ENCODE measurements at regions not wholly inside any gene's neighbourhood (a gene's known extent, or its start where the extent isn't known, plus 50 kb on each side); places are given as distances from the start of the nearest gene placed in this dataset.
"Not testable (repeated sequence)": the region's sequence is repeated elsewhere in the genome, so short reads cannot be mapped to it uniquely, and the experiment has no call there.

DNA sequence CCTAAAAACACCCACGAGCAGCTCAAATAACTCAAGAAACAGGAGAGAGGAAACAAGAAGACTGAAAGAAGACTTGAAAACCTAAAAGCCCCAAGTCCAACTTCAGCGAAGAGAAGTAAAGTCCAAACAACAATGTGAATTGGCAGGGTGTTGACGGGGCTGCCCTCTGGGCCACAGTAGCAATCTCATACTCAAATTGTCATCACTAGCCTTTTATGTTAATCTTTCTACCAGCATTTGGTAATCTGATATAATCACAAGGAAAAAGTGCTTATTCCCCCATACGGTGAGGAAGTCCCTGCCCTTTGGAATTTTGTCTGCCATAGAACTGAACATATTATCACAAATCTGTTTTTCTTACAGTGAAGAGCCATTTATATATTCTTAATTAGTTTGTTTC is 51.5 kb upstream of the IFNE start:
- no peak for DNase-seq

DNA sequence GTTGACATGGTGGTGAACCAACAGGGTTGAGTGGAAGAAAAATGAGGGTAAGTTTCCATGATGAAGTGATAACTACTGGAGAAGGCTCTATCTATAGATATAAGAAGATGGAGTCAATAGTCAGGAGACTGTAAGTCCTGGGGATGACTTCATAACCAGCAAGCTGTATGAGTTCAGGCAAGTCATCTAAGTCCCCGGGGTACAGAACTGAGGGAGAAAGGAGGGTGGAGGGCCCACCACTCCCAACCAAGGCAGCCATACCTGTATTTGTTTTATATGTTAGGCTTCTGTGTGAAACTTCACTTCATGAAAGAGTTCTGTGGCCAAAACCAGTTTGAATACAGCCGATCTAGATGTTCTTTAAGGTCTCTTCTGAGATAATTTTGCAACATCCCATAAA is 53.3 kb upstream of the IFNE start:
- no peak for DNase-seq

DNA sequence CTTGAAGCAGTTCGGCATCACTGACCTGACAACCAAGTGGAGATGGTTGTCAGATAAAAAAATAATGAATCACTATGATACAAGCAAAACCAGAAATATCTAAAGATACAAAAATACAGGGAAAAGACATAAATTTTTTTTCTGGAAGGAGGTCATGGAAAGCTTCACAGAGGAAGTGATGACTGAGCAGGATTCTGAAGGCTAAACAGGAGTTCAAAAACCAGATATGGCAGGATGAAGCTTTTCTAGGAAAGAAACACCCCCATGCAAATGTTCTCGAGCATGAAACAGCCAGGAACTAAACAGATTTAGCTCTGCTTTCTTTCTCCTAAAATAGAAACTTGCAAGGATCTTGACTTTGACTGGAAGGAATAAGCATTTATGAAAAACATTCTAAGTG is 60.7 kb upstream of the IFNE start:
- DNase-seq: no peak

GRCh38 chr9:21543187-21543586 is 61.1 kb upstream of the IFNE start:
- DNase-seq: no peak

GRCh38 chr9:21543816-21544215 is 61.7 kb upstream of the IFNE start:
- not testable (repeated sequence) for DNase-seq

GRCh38 chr9:21546949-21547348 is 64.8 kb upstream of the IFNE start:
- no peak for DNase-seq

DNA sequence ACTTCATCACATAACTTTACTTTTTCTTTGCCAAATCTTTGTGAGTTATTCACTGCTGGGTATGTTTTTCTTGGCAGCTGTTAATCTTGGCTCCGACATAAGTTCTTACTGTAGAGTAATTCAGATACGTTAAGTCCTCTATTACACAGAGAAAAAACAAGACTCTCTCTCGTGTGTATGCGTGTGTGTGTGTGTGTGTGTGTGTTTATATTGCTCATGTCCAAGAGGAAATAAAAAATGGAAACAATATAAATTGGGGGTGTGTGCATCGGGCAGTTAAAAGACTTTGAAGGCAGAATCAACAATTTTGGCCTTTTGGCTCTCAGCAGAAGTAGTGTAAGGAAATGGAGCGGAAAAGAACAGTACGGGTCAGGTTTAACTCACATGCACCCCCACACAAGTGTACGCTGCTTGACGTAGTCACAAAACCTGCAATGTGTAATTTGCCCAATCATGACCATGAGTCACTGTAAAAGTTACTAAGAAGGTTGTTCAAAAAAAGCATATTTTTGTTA is 67.2 kb upstream of the IFNE start:
- no peak for DNase-seq

DNA sequence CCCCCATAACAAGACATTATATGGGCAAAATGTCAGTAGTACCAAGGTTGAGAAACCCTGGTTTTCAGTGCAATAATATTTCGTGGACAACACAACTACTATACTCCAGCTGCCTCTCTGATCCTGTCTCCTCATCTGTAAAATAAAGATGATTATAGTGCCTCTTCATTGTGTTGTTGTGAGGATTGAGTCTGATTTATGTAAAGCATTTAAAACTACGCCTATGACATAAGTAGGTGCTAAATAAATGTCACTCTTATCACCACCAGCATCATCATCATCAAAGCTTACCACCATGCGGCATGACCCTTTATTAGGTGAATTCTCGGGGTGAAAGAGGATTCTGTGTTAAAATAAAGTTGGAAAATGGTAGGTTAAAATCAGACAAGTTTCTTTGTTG is 67.8 kb upstream of the IFNE start:
- DNase-seq: no peak

DNA sequence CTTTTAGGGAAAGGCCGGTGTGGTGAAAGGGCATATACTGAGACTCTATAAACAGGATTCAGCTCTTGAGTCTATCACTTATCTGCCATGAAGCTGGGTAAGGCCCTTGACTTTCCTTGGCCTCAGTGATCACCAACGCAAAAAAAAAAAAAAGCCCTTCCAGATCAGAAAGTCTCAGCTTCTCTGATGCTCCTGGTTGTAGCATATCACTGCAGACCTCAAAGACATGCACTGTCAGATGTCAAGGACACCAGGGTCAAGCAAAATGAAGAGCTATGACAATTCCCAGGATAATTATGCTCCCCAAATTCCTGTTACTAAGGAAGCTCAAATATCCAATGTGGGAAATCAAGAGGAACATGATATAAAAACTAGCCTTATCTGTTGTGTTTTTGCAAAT is 68.3 kb upstream of the IFNE start:
- DNase-seq: no peak

DNA sequence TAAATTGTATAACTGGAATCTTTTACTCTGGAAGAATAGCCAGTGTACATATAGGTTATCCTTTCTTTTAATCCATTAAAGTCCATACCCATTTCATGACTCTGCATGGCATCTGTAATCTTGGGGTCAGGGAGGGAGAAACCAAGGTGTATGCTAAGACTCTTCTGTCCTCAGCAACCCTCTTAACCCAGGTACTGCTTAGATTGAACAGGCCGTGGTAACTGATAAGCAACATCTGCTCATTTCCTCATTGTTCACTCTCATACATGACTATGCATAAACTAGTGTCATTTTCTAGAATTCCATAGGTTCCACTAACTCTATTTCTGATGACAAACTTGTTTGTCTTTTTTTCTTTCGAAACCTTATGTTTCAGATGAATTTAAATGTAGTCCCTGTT is 69.3 kb upstream of the IFNE start:
- DNase-seq: no peak

DNA sequence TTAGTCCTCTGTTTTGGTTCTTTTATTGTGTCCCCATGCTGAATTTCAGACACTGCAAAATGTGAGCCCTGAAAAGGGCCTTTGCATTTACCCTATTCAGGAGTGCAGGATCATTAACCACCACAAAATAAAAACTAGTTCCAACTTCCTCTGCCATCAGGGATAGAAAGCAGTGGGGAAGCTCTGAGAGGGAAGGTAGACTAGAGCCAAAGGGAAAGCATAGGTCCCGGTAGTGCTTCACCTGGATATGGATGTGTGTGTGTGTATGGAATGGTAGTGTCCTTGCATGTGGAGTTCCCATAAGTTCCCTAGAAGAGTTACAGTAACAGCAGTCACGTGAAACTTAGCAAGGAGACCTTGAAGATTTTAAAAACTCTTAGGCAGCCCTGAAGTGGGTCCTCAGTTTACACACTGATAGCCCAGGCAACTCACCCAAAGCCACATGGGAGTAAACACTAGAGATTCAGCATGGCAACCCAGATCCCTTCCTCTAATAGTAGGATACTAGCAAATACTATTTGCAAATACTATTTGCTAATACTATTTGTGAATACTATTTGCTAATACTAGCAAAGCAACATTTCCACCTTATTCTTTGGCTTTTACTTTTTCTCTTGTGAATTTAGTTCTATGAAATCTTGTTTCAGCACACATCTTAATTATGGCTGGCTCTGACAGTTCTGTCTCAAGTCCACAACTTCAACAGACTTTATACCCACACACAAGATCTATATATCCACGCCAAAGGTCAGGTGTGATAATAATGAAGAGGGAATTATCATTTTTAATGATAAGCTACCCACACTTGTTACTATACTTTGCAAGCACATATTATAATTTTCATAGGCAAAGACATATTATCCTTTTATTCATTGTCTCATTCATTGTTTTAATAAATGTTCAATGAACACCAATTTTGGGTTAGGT is 70.4 kb upstream of the IFNE start:
- no peak for DNase-seq

DNA sequence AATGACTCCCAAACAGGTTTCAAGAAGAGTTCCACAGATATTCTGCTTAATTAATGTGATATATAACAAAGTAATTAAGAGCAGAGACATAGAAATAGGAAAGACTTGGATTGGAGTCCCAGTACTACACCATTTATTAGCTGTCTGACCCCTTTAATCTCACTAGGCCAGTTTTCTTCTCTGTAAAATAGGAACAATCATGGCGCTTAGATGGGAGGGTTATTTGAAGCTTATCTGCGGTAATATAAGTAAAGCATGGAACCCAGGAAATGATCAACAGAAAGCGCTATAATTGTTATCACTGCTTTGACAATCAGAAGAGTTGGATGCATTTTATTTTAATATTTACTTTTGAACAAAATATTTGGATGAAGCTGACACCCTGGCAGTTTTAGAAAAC is 71.3 kb upstream of the IFNE start:
- DNase-seq: no peak

DNA sequence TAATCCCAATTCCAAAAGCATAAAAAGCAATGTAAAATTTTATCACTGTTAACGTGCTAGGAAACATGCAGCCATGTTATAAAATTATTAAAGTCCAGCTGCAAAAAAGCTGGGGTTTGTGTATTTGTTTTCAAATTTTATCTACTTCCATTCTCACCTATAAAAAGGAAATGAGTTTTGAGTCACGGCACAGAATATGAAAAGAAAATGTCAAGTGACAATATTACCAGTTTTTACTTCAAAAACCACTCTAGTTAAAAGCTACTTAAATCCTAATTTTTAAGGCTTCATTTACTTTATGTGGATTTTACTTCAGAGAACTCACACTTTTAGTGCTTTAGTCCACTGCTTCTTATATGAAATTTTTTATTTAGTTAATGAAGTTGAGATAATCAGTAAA is 72.7 kb upstream of the IFNE start:
- no peak for DNase-seq

DNA sequence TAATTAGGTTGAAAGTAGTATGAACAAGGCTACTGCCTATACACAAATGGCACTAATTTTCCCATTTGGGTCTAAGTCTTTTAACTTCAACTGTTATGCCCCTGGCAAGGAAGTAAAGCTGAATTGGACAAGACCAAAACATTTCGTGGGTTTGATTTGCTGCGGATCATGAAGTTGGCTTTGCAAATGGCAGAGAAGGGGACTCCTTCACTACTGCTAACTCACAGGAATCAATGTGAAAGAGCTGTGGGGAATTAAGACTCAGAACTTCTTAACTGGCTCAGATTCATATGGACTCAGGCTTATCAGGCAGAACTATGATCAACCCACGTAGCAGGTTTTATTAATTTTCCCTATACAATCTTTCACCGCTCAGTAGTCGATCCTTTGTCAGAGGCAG is 73.8 kb upstream of the IFNE start:
- no peak for DNase-seq

- DNase-seq: no peak
Measured at GRCh38 chr9:21556581-21557427, 74.7 kb upstream of the IFNE start.

- no peak for DNase-seq
Measured at GRCh38 chr9:21557428-21557768, 75.3 kb upstream of the IFNE start.

GRCh38 chr9:21558079-21558478 is 76.0 kb upstream of the IFNE start:
- no peak for DNase-seq

GRCh38 chr9:21558615-21559401 is 76.7 kb upstream of the IFNE start:
- no peak for DNase-seq

DNA sequence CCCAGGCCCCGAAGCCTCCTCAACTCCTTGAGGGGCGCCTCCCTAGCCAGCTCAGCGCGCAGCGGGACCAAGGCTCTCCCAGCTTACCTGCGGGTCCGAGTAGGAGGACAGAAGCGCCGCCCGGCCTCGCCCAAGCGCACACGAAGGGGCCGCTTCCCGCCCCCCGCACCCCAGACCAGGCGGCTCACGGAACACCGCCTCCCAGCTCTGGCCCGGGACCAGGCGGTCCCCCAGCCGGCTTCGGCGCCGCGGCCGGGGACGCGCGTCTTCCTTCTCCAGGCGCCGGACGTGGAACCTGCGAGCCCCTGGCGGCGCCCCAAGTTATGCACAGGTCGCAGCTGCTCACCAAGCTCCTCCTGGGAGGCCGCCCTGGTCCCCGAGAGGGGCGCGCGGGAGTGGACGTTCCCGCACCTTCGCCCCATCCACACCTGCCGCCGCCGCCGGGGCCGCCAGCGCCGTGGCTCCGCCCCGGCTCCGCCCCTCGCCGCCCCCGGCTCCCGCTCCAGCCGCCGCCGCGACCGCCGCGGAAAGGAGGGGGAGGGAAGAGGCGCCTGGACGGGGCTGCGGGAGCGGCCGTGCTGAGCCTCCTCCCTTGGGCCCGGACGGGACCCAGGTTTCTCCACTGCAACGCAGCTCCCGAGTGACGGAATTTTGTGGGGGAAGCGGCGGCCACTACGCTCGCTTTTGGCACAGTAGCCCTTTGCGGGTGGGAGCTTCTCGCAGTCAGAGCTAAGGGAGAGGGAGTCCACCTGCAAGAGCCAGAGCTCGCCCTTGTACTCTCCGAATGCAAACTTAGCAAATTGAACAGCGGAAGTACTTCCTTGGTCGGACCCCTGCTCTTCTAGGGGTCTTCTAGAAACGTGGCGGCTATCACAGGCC is 77.5 kb upstream of the IFNE start:
- DNase-seq: peak; percentile 42

GRCh38 chr9:21560281-21560745 is 78.2 kb upstream of the IFNE start:
- no peak for DNase-seq

- DNase-seq: no peak
Measured at GRCh38 chr9:21561502-21561901, 79.4 kb upstream of the IFNE start.

DNA sequence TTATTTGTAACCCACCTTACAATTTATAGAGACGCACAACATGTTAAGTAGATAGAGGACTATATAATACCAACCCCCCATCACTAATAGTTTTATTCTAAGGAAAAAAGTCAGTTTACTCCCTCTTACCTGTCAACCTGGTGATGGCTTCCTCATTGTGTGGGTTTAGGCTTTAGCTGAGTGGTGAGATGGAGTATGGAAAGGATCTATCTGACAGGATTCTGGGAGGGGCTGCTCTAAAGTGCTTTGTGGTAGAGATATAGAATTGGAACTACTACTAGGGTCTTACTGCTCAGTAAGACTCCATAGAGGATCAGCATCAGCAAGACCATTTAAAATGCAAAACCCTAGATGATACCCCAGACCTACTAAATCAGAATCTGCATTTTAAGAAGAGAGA is 82.1 kb upstream of the IFNE start:
- DNase-seq: no peak
